ENCODE measurements at regions not wholly inside any gene's neighbourhood (a gene's known extent, or its start where the extent isn't known, plus 50 kb on each side); places are given as distances from the start of the nearest gene placed in this dataset.

GRCh38 chr17:34793231-34793908, 167.9 kb downstream of the CCT6B start:
- TF ChIP-seq, protein P1, sequence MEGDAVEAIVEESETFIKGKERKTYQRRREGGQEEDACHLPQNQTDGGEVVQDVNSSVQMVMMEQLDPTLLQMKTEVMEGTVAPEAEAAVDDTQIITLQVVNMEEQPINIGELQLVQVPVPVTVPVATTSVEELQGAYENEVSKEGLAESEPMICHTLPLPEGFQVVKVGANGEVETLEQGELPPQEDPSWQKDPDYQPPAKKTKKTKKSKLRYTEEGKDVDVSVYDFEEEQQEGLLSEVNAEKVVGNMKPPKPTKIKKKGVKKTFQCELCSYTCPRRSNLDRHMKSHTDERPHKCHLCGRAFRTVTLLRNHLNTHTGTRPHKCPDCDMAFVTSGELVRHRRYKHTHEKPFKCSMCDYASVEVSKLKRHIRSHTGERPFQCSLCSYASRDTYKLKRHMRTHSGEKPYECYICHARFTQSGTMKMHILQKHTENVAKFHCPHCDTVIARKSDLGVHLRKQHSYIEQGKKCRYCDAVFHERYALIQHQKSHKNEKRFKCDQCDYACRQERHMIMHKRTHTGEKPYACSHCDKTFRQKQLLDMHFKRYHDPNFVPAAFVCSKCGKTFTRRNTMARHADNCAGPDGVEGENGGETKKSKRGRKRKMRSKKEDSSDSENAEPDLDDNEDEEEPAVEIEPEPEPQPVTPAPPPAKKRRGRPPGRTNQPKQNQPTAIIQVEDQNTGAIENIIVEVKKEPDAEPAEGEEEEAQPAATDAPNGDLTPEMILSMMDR (IDR thresholded peaks at IDR 0.05), result no peak
- TF ChIP-seq POLR2A (IDR thresholded peaks at IDR 0.05), result no peak

All from right lobe of liver (tissue), 4 donors.